Neural cell (in vitro differentiated cells): ENCODE measurements at regions not wholly inside any gene's neighbourhood (a gene's known extent, or its start where the extent isn't known, plus 50 kb on each side); places are given as distances from the start of the nearest gene placed in this dataset.

Experiments used
- H2AFZ ChIP-seq: fragments of 200-600, 300-800 bp; sonication (generic), shearing (Covaris generic); 2 replicates; pipeline ENCODE4 v1.6.0; 2014; ENCODE audit warnings: low read depth, mild to moderate bottlenecking, antibody characterized with exemption, low read length, moderate library complexity
- H3F3A ChIP-seq: fragments of 200-600 bp; shearing (Covaris generic); 2 replicates; pipeline ENCODE4 v1.6.1; 2016; ENCODE audit warnings: mild to moderate bottlenecking, moderate library complexity, mixed read lengths, antibody characterized with exemption, low read length; ENCODE audit not compliant: insufficient read depth, poor library complexity, severe bottlenecking
- H3K27ac ChIP-seq: fragments of 200-600, 300-800 bp; sonication (generic), shearing (Covaris generic); 2 replicates; pipeline ENCODE4 v1.5.1; 2014; ENCODE audit warnings: mild to moderate bottlenecking, low read length, moderate library complexity
- H3K27me3 ChIP-seq: fragments of 300-800, 200-600 bp; sonication (generic), shearing (Covaris generic); 2 replicates; pipeline ENCODE4 v1.6.0; 2014; ENCODE audit warnings: mild to moderate bottlenecking, low read depth, low read length, moderate library complexity; ENCODE audit not compliant: insufficient read depth
- H3K36me3 ChIP-seq: fragments of 300-800, 200-600 bp; sonication (generic), shearing (Covaris generic); 2 replicates; pipeline ENCODE4 v1.5.1; 2014; ENCODE audit warnings: mild to moderate bottlenecking, antibody characterized with exemption, low read length, moderate library complexity; ENCODE audit not compliant: insufficient read depth
- H3K4me2 ChIP-seq: fragments of 300-800, 200-600 bp; sonication (generic), shearing (Covaris generic); 2 replicates; pipeline ENCODE4 v1.6.0; 2014; ENCODE audit warnings: mild to moderate bottlenecking, low read length
- H3K4me3 ChIP-seq: fragments of 300-800, 200-600 bp; sonication (generic), shearing (Covaris generic); 2 replicates; pipeline ENCODE4 v1.5.1; 2014; ENCODE audit warnings: mild to moderate bottlenecking, low read length, moderate library complexity
- H3K79me2 ChIP-seq: fragments of 200-600 bp; shearing (Covaris generic); replicated peaks from 2 replicates; pipeline ENCODE4 v1.6.0; 2014; ENCODE audit warnings: mild to moderate bottlenecking, low read length, moderate library complexity; ENCODE audit not compliant: insufficient read depth
- H3K9ac ChIP-seq: fragments of 300-800, 200-600 bp; sonication (generic), shearing (Covaris generic); 2 replicates; pipeline ENCODE4 v1.6.1; 2016; ENCODE audit warnings: mild to moderate bottlenecking, low read length, mixed read lengths
- H3K9me2 ChIP-seq: fragments of 200-600 bp; shearing (Covaris generic); 2 replicates; pipeline ENCODE4 v1.6.1; 2016; ENCODE audit warnings: mild to moderate bottlenecking, low read length, mixed read lengths; ENCODE audit not compliant: insufficient read depth
- H3K9me3 ChIP-seq: fragments of 200-600, 300-800 bp; sonication (generic), shearing (Covaris generic); 2 replicates; pipeline ENCODE4 v1.6.1; 2016; ENCODE audit warnings: mild to moderate bottlenecking, mixed run types, low read length, moderate library complexity, mixed read lengths
- H4K20me1 ChIP-seq: fragments of 200-600 bp; shearing (Covaris generic); 2 replicates; pipeline ENCODE4 v1.6.1; 2016; ENCODE audit warnings: mild to moderate bottlenecking, mixed run types; ENCODE audit not compliant: insufficient read depth
- CTCF ChIP-seq: fragments of 450-650 bp; IDR thresholded peaks from 2 replicates; pipeline ENCODE4 v1.5.1; 2014; ENCODE audit warnings: antibody characterized with exemption, mild to moderate bottlenecking, moderate library complexity; ENCODE audit not compliant: poor library complexity, severe bottlenecking
- EP300 ChIP-seq: fragments of 450-650 bp; conservative IDR thresholded peaks from 2 replicates; pipeline ENCODE4 v1.6.1; 2014; ENCODE audit warnings: antibody characterized with exemption, mild to moderate bottlenecking, moderate library complexity; ENCODE audit not compliant: poor library complexity, severe bottlenecking
- EZH2 ChIP-seq: fragments of 200-600, 300-800 bp; shearing (Covaris generic), sonication (generic); IDR thresholded peaks from 2 replicates; pipeline ENCODE4 v1.6.1; 2014; ENCODE audit warnings: antibody characterized with exemption, low read length, borderline replicate concordance, mild to moderate bottlenecking; ENCODE audit not compliant: insufficient read depth, poor library complexity, severe bottlenecking
- MXI1 ChIP-seq: fragments of 450-650 bp; conservative IDR thresholded peaks from 2 replicates; pipeline ENCODE4 v1.6.1; 2014; ENCODE audit warnings: antibody characterized with exemption, mild to moderate bottlenecking; ENCODE audit not compliant: poor library complexity, severe bottlenecking
- POLR2AphosphoS5 ChIP-seq: IDR thresholded peaks from 2 replicates; pipeline ENCODE4 v1.6.1; 2012
- RAD21 ChIP-seq: fragments of 450-650 bp; conservative IDR thresholded peaks from 2 replicates; pipeline ENCODE4 v1.6.1; 2014; ENCODE audit warnings: antibody characterized with exemption, mild to moderate bottlenecking, moderate library complexity
- SMC3 ChIP-seq: fragments of 450-650 bp; conservative IDR thresholded peaks from 2 replicates; pipeline ENCODE4 v1.6.1; 2014; ENCODE audit warnings: antibody characterized with exemption, mild to moderate bottlenecking, moderate library complexity; ENCODE audit not compliant: poor library complexity
- TAF1 ChIP-seq: IDR thresholded peaks from 2 replicates; pipeline ENCODE4 v1.6.1; 2012; ENCODE audit warnings: low read depth
- TF ChIP-seq, protein P1 (sequence below): IDR thresholded peaks from 2 replicates; pipeline ENCODE4 v1.6.1; 2012; ENCODE audit warnings: borderline replicate concordance

GRCh38 chr3:117106396-117106795 is 396.8 kb downstream of the TUSC7 start:
- H3F3A ChIP-seq: no peaks in the 10 kb centered on the region
- H3K79me2 ChIP-seq: no peaks in the 10 kb centered on the region
- no peak overlapping the region for H3K27ac ChIP-seq
- H3K4me2 ChIP-seq: no peak overlapping the region
- H2AFZ ChIP-seq: no peak overlapping the region
- H3K9ac ChIP-seq: no peak overlapping the region
- no peaks in the 10 kb centered on the region for H4K20me1 ChIP-seq
- H3K9me2 ChIP-seq: no peaks in the 10 kb centered on the region
- H3K9me3 ChIP-seq: no peaks in the 10 kb centered on the region
- no peak for TF ChIP-seq SMC3
- no peak for TF ChIP-seq EP300
- TF ChIP-seq RAD21: no peak
- no peak for TF ChIP-seq TAF1
- TF ChIP-seq, protein P1, sequence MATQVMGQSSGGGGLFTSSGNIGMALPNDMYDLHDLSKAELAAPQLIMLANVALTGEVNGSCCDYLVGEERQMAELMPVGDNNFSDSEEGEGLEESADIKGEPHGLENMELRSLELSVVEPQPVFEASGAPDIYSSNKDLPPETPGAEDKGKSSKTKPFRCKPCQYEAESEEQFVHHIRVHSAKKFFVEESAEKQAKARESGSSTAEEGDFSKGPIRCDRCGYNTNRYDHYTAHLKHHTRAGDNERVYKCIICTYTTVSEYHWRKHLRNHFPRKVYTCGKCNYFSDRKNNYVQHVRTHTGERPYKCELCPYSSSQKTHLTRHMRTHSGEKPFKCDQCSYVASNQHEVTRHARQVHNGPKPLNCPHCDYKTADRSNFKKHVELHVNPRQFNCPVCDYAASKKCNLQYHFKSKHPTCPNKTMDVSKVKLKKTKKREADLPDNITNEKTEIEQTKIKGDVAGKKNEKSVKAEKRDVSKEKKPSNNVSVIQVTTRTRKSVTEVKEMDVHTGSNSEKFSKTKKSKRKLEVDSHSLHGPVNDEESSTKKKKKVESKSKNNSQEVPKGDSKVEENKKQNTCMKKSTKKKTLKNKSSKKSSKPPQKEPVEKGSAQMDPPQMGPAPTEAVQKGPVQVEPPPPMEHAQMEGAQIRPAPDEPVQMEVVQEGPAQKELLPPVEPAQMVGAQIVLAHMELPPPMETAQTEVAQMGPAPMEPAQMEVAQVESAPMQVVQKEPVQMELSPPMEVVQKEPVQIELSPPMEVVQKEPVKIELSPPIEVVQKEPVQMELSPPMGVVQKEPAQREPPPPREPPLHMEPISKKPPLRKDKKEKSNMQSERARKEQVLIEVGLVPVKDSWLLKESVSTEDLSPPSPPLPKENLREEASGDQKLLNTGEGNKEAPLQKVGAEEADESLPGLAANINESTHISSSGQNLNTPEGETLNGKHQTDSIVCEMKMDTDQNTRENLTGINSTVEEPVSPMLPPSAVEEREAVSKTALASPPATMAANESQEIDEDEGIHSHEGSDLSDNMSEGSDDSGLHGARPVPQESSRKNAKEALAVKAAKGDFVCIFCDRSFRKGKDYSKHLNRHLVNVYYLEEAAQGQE: no peak
- no peak for TF ChIP-seq EZH2
- no peak for TF ChIP-seq POLR2AphosphoS5
- TF ChIP-seq CTCF: no peak
- TF ChIP-seq MXI1: no peak
- no peaks in the 10 kb centered on the region for H3K36me3 ChIP-seq
- H3K4me3 ChIP-seq: no peak overlapping the region
- H3K27me3 ChIP-seq: no peaks in the 10 kb centered on the region

DNA sequence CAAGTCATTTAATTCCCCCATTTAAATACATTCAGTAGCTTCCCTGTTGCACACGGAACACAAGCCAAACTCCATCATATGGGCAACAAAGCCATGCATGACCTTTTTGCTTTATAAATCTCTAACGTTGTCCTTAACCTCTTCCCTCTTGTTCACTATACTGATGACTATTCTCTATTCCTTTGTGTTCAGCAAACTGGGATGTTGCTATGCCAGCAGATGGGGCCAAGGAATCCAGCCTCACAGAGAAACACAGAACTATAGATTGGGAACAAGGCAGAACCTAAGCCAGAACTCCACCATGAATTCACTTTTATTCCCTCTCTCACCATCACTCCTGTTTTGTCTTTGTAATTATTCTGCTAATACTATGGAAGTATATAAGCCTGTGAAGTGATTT is 398.4 kb downstream of the TUSC7 start:
- TF ChIP-seq CTCF (no peak), TAF1 (no peak), POLR2AphosphoS5 (no peak)
- TF ChIP-seq, protein P1: no peak
- Histone ChIP-seq H3K27ac (no peak overlapping the region), H3K4me3 (no peak overlapping the region), H3K9me3 (no peaks in the 10 kb centered on the region), H3F3A (no peaks in the 10 kb centered on the region), H4K20me1 (no peaks in the 10 kb centered on the region), H3K9me2 (no peaks in the 10 kb centered on the region), H2AFZ (no peak overlapping the region), H3K36me3 (no peaks in the 10 kb centered on the region), H3K27me3 (no peaks in the 10 kb centered on the region), H3K79me2 (no peaks in the 10 kb centered on the region), H3K9ac (no peak overlapping the region), H3K4me2 (no peak overlapping the region)
